Suprapubic skin (tissue), 4 donors: ENCODE measurements at regions not wholly inside any gene's neighbourhood (a gene's known extent, or its start where the extent isn't known, plus 50 kb on each side); places are given as distances from the start of the nearest gene placed in this dataset.

Experiments
- POLR2A ChIP-seq, 2 donors: fragments of 450-650 bp; IDR thresholded peaks; one replicate each; pipeline ENCODE4 v1.6.1; 2017; ENCODE audit warnings: antibody characterized with exemption in 2 of 2, mild to moderate bottlenecking in 2 of 2, moderate library complexity in 2 of 2
- POLR2AphosphoS5 ChIP-seq, 3 donors: sonication (generic); formaldehyde crosslinking; IDR thresholded peaks; one replicate each; pipeline ENCODE4 v1.6.1; 2017; ENCODE audit warnings: antibody characterized with exemption in 3 of 3
- TF ChIP-seq, protein P1 (sequence below), 2 donors: fragments of 200-600 bp in 1 of 2; fragments of 450-650 bp in 1 of 2; sonication (generic) in 1 of 2; IDR thresholded peaks; one replicate each; pipeline ENCODE4 v1.5.1; 2016 to 2019; ENCODE audit warnings: antibody characterized with exemption in 2 of 2, mild to moderate bottlenecking in 1 of 2, moderate library complexity in 1 of 2

DNA sequence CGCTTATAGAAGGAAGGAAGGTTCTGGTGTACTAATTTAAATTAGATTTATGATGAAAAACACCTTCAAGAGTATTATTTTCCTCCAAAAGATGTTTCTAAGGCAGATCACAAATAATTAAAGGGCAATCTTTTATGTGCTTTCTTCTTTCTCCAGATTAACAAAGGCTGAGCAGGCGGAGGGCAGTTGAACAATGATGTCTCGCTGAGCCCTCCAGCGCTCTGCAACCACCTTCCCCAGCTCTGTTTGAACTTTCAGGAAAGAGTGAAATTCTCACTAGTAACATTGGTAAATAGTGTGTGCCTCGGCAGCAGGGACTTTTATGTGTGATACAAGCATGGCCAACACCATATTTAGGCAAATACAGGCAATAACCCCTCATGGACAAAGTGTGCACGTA lies 379.1 kb upstream of the MKI67 start:
- TF ChIP-seq, protein P1, sequence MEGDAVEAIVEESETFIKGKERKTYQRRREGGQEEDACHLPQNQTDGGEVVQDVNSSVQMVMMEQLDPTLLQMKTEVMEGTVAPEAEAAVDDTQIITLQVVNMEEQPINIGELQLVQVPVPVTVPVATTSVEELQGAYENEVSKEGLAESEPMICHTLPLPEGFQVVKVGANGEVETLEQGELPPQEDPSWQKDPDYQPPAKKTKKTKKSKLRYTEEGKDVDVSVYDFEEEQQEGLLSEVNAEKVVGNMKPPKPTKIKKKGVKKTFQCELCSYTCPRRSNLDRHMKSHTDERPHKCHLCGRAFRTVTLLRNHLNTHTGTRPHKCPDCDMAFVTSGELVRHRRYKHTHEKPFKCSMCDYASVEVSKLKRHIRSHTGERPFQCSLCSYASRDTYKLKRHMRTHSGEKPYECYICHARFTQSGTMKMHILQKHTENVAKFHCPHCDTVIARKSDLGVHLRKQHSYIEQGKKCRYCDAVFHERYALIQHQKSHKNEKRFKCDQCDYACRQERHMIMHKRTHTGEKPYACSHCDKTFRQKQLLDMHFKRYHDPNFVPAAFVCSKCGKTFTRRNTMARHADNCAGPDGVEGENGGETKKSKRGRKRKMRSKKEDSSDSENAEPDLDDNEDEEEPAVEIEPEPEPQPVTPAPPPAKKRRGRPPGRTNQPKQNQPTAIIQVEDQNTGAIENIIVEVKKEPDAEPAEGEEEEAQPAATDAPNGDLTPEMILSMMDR (IDR thresholded peaks at IDR 0.05) = no peak
- TF ChIP-seq POLR2A (IDR thresholded peaks at IDR 0.05) (no peak), POLR2AphosphoS5 (IDR thresholded peaks at IDR 0.05) (no peak)
